C4-2B (cell line): ENCODE measurements at regions not wholly inside any gene's neighbourhood (a gene's known extent, or its start where the extent isn't known, plus 50 kb on each side); places are given as distances from the start of the nearest gene placed in this dataset.

Source experiments
- CTCF ChIP-seq: fragments of 450-650 bp; conservative IDR thresholded peaks from 2 replicates; pipeline ENCODE4 v1.5.1; 2017; ENCODE audit warnings: mild to moderate bottlenecking
- ZFX ChIP-seq: fragments of 450-650 bp; IDR thresholded peaks from 2 replicates; pipeline ENCODE4 v1.6.1; 2017

GRCh38 chrX:27222661-27223060, 240.5 kb downstream of the PPP4R3C start:
- TF ChIP-seq CTCF (no peak), ZFX (no peak)
